SK-N-SH treated with all-trans-retinoic acid at 6 μM for 48 hours (cell line): ENCODE measurements at regions not wholly inside any gene's neighbourhood (a gene's known extent, or its start where the extent isn't known, plus 50 kb on each side); places are given as distances from the start of the nearest gene placed in this dataset.

ENCODE experiments used
- ARNTL ChIP-seq: fragments of 450-650 bp; formaldehyde crosslinking; IDR thresholded peaks from 2 replicates; pipeline ENCODE4 v1.5.0; 2020; ENCODE audit warnings: low read depth, mild to moderate bottlenecking, moderate library complexity, borderline replicate concordance
- BACH2 ChIP-seq: fragments of 250-450 bp; sonication (Bioruptor Pico); IDR thresholded peaks from 2 replicates; pipeline ENCODE4 v1.9.0; 2021; ENCODE audit warnings: mild to moderate bottlenecking, borderline replicate concordance

DNA sequence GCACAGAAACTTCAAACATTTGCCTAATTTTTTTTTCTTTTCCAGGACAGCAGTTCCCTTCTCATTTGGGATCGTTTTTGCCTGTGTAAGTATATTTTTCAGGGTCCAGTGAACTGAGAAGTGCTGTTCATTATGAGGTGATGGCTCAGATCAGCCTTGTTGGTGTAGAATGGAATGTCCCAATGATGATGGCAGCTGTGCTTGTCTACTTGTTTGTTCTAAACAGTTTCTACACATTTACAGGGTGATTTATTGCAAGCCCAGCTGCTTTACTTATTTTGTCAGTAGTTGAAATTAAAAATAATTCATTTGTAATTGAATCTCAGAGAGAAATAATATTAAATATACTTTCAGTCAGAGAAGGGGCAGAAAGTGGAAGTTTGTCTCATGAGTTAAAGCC lies 337.6 kb upstream of the SEMA6A start:
- TF ChIP-seq ARNTL (no peak), BACH2 (CRISPR knock-in tag) (no peak)
